HT-29 (cell line): ENCODE measurements at regions not wholly inside any gene's neighbourhood (a gene's known extent, or its start where the extent isn't known, plus 50 kb on each side); places are given as distances from the start of the nearest gene placed in this dataset.

Experiments used
- DNase-seq: peaks from one replicate; pipeline ENCODE4 v3.0.0-alpha.2; 2015; ENCODE audit warnings: low spot score

- no peak for DNase-seq
Measured at GRCh38 chr13:32859707-32860292, 156.4 kb upstream of the KL start.

GRCh38 chr13:32861304-32861703, 154.9 kb upstream of the KL start:
- DNase-seq = no peak

- no peak for DNase-seq
Measured at GRCh38 chr13:32863596-32863995, 152.6 kb upstream of the KL start.

DNA sequence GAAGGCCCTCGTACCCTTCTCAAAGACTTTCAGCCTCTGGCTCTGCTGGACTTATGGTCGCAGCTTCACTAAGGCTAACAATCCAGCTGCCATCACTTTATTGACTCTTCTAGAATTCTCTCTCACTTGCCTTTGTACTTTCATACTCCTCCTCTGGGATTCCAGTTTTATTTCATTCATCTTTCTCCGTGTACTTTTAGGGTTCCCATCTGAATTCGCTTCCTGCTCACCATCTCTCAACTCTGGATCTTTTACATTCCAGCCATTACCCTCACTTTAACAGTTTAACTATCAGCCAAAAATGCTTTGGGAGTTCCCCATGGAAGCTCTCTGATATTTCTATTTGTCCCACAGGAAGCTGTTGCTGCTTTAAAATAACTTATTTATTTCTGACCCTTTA, 149.3 kb upstream of the KL start:
- DNase-seq = no peak

DNA sequence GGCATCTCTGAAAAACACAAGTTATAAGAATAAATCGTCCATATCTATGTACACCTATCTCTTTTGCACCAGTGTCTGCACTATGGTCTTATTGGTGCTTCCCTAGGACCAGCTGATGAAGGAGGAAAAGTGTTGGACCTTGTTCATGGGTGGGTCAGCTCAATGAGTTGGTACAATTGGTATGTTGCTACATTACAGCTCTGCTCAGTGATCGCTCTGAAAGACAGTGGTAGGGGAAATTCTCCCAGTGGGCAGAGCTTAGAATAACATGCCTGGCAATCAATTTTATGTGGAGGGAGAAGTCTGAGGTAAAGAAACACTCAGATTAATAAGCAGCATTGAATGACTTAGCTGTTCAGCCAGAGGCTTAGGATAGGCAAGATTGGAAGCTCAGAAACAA, 138.7 kb upstream of the KL start:
- DNase-seq = peak; percentile 98

DNA sequence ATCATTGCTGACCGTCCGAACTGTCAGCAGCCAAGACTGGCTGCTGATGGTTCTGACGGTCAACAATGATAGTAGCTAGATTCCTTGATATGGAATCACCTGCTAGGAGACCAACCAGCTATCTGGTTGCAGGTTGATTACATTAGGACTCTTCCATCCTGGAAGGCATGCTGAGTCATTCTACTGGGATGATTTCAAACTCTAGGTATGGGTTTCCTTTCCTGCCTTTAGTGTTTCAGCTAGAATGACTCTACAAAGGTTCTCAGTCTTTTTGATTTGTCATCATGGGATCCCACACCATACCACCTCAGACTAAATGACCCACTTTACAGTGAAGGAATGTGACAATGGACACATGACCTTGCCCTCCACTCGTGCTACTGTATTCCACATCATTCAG, 138.1 kb upstream of the KL start:
- peak; percentile 71 for DNase-seq

DNA sequence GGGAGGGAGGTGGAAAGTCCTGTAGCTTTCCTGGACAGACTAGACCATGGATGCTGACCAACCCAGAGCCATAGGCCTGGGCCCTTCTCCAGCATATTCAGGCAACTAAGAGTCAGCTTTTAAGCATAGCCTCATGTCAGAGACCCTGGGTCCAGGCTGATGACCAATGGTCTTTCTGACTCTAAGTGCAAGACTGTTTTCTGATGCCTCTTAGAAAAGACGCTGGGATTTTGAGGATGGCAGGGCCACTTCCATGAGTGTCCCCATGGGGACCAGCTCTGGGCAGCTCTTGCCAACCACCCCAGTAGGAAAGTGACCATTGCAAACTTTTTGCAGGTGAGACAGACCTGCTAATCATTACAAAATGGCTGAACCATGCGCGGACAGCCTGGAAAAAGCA, 135.6 kb upstream of the KL start:
- no peak for DNase-seq

DNA sequence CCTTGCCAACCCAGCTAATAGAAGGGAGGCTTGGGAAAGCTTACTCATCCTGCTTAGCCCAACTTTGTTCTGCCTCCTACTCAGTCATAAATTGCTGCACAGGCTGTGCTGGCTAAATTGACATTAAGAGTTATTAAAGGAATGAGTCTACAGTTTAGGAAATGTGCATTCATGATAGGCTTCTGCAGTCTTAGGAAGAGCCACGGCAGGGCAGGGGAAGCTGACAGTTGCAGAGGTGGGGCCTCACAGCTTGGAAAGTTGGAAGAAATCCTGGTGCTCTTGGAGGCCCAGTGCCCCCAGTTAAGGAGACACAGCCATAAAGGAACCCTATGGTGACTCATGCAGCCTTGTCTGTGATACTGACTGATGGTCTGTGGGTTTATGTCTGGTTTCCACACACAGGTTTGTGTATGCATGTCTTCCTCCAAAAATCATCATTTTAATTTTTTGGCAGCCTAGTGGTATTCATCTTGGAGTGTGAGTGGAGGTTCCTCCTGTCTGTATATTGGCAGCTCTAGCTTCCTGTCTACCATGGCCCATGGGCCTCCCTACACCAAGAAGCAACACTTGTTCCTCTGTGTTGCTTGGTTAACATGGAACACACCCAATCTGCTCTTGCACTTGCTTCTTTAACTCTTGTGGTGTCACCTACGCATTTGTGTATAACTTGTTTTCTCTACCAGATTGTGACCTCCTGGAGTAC, 135.0 kb upstream of the KL start:
- peak; percentile 49 for DNase-seq

DNA sequence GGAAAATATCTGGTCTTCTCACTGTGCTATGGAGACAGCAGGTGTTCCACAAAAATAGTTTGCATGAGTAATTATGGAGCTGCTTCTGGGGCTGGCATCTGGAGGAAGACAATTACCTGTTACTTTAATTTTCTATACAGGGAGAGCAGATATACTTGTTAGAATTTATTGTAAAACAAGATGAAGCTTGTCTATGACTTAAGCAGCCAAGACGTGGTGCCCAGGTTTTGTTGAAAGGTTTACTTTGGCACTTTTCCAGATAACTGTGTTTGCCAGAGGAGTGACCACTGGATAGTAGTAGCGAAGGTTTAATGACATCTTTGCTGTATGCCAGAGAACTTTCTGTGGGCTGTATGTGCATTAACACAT, 134.5 kb upstream of the KL start:
- DNase-seq = peak; percentile 90

GRCh38 chr13:32882691-32883090, 133.5 kb upstream of the KL start:
- no peak for DNase-seq

DNA sequence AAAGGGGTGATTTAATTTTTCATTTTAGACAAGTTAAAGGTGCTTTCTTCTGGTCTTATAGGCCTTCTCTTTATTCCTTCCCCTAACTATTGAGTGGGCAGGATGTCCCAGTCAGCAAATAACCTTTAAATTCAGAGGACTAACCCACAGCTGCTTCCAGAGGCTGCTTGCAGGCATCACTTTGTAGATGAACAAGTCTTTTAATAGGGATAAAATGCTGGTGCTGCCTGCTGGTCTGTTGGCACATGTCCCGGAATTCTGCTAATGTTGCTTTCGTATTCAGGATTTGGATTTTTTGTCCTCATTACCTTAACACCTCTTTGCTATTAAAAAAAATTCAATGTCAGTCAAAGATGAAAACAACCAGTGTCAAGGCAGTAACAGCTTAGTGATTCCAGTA, 132.7 kb upstream of the KL start:
- no peak for DNase-seq

- no peak for DNase-seq
Measured at GRCh38 chr13:32887617-32888016, 128.6 kb upstream of the KL start.

DNA sequence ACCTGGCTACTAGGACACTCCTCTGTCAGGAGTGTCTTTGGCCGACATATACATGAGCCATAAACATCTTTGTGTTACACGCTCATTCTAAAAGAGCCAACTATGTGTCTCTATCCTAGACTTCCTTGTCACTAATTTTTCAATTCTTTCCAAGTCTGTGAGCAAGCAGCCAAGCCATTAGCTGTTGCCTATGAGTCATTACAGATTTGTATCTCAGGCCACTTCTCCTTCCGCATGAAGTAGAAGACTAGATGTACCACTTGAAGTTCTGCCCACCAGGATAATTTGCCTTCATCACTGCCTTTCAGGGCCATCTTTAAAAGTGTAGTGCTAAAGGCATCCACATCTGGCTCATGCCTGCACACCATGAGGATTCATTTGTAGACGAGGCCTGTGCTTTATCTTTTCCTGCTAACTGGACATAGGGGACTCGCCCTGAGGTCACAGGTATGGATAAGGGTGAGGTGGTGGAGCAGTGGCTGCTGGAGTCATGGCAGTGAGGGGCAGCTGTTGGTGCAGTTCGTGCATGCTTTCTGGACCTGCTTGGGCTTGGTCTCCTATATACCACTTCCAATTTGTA, 126.1 kb upstream of the KL start:
- DNase-seq = peak; percentile 38

GRCh38 chr13:32893176-32893575, 123.0 kb upstream of the KL start:
- DNase-seq = no peak

GRCh38 chr13:32894589-32895001, 121.6 kb upstream of the KL start:
- no peak for DNase-seq

DNA sequence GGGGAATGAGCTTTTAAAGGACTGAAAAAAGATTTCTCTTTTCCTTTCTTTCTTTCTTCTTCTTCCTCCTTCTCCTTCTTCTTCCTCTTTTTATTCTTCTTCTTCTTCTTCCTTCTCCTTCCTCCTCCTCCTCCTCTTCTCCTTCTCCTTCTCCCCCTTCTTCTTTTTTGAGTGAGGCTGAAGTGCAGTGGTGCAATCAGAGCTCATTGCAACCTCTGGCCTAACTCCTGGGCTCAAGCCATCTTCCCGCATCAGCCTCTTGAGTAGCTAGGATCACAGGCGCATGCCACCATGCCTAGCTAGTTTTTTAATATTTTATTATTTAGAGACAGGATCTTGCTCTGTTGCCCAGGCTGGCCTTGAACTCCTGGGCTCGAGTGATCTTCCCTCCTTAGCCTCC, 120.9 kb upstream of the KL start:
- DNase-seq = no peak

- no peak for DNase-seq
Measured at GRCh38 chr13:32897296-32897695, 118.9 kb upstream of the KL start.

- DNase-seq = no peak
Measured at GRCh38 chr13:32902029-32902780, 114.0 kb upstream of the KL start.

DNA sequence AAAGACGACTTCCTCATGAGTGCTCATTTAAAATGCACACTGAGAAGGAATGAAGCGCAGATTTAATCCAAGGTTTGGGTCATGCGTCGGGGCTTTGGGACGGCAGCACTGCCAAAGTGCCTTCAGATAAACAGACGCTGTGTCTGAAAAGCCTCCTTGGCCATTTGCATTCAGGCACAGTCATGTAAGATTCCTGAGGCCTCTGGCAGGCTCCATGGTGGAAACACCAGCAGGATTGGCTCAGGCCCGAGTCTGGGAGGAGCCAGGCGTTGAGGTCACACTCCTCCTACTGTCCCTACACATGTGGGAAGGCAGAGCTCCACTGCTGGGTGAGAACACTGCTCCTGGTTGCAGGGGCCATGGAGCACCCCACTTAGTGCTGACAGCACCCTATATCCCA, 113.3 kb upstream of the KL start:
- no peak for DNase-seq

- DNase-seq = no peak
Measured at GRCh38 chr13:32903720-32904119, 112.5 kb upstream of the KL start.

- DNase-seq = no peak
Measured at GRCh38 chr13:32904266-32904665, 112.0 kb upstream of the KL start.

GRCh38 chr13:32905063-32905863, 111.0 kb upstream of the KL start:
- peak; percentile 78 for DNase-seq
